Hepatocyte (in vitro differentiated cells): ENCODE measurements at regions not wholly inside any gene's neighbourhood (a gene's known extent, or its start where the extent isn't known, plus 50 kb on each side); places are given as distances from the start of the nearest gene placed in this dataset.

ENCODE experiments used
- DNase-seq: peaks from one replicate; pipeline ENCODE4 v3.0.0-alpha.2; 2016; ENCODE audit warnings: low spot score
- H2AFZ ChIP-seq: fragments of 200-600 bp; sonication (generic); 2 replicates; pipeline ENCODE4 v1.6.0; 2016; ENCODE audit warnings: antibody characterized with exemption, mild to moderate bottlenecking
- H3K27ac ChIP-seq: fragments of 200-600 bp; sonication (generic); 2 replicates; pipeline ENCODE4 v1.5.1; 2016; ENCODE audit warnings: mild to moderate bottlenecking
- H3K27me3 ChIP-seq: fragments of 200-600 bp; sonication (generic); 2 replicates; pipeline ENCODE4 v1.6.1; 2016
- H3K36me3 ChIP-seq: fragments of 200-600 bp; sonication (generic); replicated peaks from 2 replicates; pipeline ENCODE4 v1.5.1; 2016; ENCODE audit warnings: low read depth; ENCODE audit not compliant: insufficient read depth
- H3K4me1 ChIP-seq: fragments of 200-600 bp; sonication (generic); 2 replicates; pipeline ENCODE4 v1.5.1; 2016; ENCODE audit warnings: mild to moderate bottlenecking, moderate library complexity; ENCODE audit not compliant: insufficient read depth
- H3K4me2 ChIP-seq: fragments of 200-600 bp; sonication (generic); 2 replicates; pipeline ENCODE4 v1.6.0; 2016
- H3K4me3 ChIP-seq: fragments of 200-600 bp; sonication (generic); 2 replicates; pipeline ENCODE4 v1.5.1; 2016; ENCODE audit warnings: mild to moderate bottlenecking
- H3K79me2 ChIP-seq: fragments of 200-600 bp; sonication (generic); 2 replicates; pipeline ENCODE4 v1.6.0; 2017; ENCODE audit warnings: mild to moderate bottlenecking
- H3K9me2 ChIP-seq: fragments of 200-600 bp; sonication (generic); replicated peaks from 2 replicates; pipeline ENCODE4 v1.6.0; 2017; ENCODE audit warnings: mild to moderate bottlenecking; ENCODE audit not compliant: insufficient read depth
- H3K9me3 ChIP-seq: fragments of 200-600 bp; sonication (generic); 2 replicates; pipeline ENCODE4 v1.5.1; 2016; ENCODE audit warnings: low read depth, mild to moderate bottlenecking
- H4K20me1 ChIP-seq: fragments of 200-600 bp; sonication (generic); 2 replicates; pipeline ENCODE4 v1.6.0; 2016; ENCODE audit warnings: mild to moderate bottlenecking; ENCODE audit not compliant: insufficient read depth, poor library complexity, severe bottlenecking
- CTCF ChIP-seq: fragments of 200-600 bp; sonication (generic); IDR thresholded peaks from 2 replicates; pipeline ENCODE4 v1.5.1; 2016; ENCODE audit warnings: antibody characterized with exemption, mild to moderate bottlenecking; ENCODE audit not compliant: poor library complexity
- EZH2 ChIP-seq: fragments of 200-600 bp; sonication (generic); IDR thresholded peaks from 2 replicates; pipeline ENCODE4 v1.6.1; 2016; ENCODE audit warnings: antibody characterized with exemption, mild to moderate bottlenecking, borderline replicate concordance
- EZH2phosphoT487 ChIP-seq: fragments of 200-600 bp; sonication (generic); IDR thresholded peaks from one replicate; pipeline ENCODE4 v1.6.1; 2018; ENCODE audit warnings: antibody characterized with exemption, mild to moderate bottlenecking, low read depth, moderate library complexity; ENCODE audit not compliant: unreplicated experiment, severe bottlenecking
- WGBS: methylation state at CpG from one replicate; pipeline ENCODE4 v1.1.6; 2016; ENCODE audit warnings: low lambda C conversion rate; ENCODE audit errors: missing lambda C conversion rate; 5-methylcytosine and 5-hydroxymethylcytosine counted together

- no peak for TF ChIP-seq CTCF
- no peak for TF ChIP-seq EZH2
- no peak for TF ChIP-seq EZH2phosphoT487
- DNase-seq: no peak
- 97% methylated on average over 15 of the region's 15 CpGs for WGBS
- Histone ChIP-seq H3K9me3 (no peaks in the 10 kb centered on the region), H3K79me2 (peaks cover 4% of the 10 kb centered on the region), H3K4me3 (no peak overlapping the region), H3K4me2 (no peak overlapping the region), H3K9me2 (no peaks in the 10 kb centered on the region), H2AFZ (no peak overlapping the region), H3K4me1 (no peaks in the 10 kb centered on the region), H3K27me3 (no peaks in the 10 kb centered on the region), H4K20me1 (peaks cover 14% of the 10 kb centered on the region), H3K36me3 (no peaks in the 10 kb centered on the region), H3K27ac (no peak overlapping the region)
Measured at GRCh38 chr12:124450376-124450750, 117.0 kb downstream of the NCOR2 start.

GRCh38 chr12:124449623-124450375 lies 117.6 kb downstream of the NCOR2 start:
- H3K36me3 ChIP-seq: no peaks in the 10 kb centered on the region
- peaks cover 14% of the 10 kb centered on the region for H4K20me1 ChIP-seq

GRCh38 chr12:124448955-124449622 lies 118.3 kb downstream of the NCOR2 start:
- peaks cover 14% of the 10 kb centered on the region for H4K20me1 ChIP-seq
- H3K4me3 ChIP-seq: no peak overlapping the region
- TF ChIP-seq EZH2 (no peak), EZH2phosphoT487 (no peak), CTCF (no peak)
- H3K27me3 ChIP-seq: no peaks in the 10 kb centered on the region
- H3K27ac ChIP-seq: no peak overlapping the region
- H3K79me2 ChIP-seq: peaks cover 4% of the 10 kb centered on the region
- no peak overlapping the region for H3K4me2 ChIP-seq
- DNase-seq: no peak
- no peaks in the 10 kb centered on the region for H3K9me2 ChIP-seq
- H3K4me1 ChIP-seq: no peaks in the 10 kb centered on the region
- no peak overlapping the region for H2AFZ ChIP-seq
- 88% methylated on average over 9 of the region's 12 CpGs for WGBS
- H3K36me3 ChIP-seq: no peaks in the 10 kb centered on the region
- no peaks in the 10 kb centered on the region for H3K9me3 ChIP-seq

More at GRCh38 chr12:124449623-124450375, 117.6 kb downstream of the NCOR2 start:
- Histone ChIP-seq H3K4me1 (no peaks in the 10 kb centered on the region), H3K27ac (no peak overlapping the region), H2AFZ (no peak overlapping the region), H3K27me3 (no peaks in the 10 kb centered on the region), H3K4me3 (no peak overlapping the region), H3K4me2 (no peak overlapping the region), H3K9me2 (no peaks in the 10 kb centered on the region), H3K9me3 (no peaks in the 10 kb centered on the region), H3K79me2 (peaks cover 4% of the 10 kb centered on the region)
- WGBS: 93% methylated on average over 23 of the region's 25 CpGs
- DNase-seq: no peak
- TF ChIP-seq EZH2phosphoT487 (no peak), EZH2 (no peak), CTCF (no peak)
